HG03439 (cell line): ENCODE measurements at regions not wholly inside any gene's neighbourhood (a gene's known extent, or its start where the extent isn't known, plus 50 kb on each side); places are given as distances from the start of the nearest gene placed in this dataset.
"Not testable (repeated sequence)": the region's sequence is repeated elsewhere in the genome, so short reads cannot be mapped to it uniquely, and the experiment has no call there.

Experiments used
- ATAC-seq: cut with Tn5 transposase; IDR thresholded peaks from one replicate; pipeline ENCODE4 v1.9.1; 2021; ENCODE audit warnings: mild to moderate bottlenecking, moderate library complexity; ENCODE audit not compliant: unreplicated experiment

- not testable (repeated sequence) for ATAC-seq
These were observed 203.4 kb downstream of the DSC3 start for GRCh38 chr18:30839056-30839561.

DNA sequence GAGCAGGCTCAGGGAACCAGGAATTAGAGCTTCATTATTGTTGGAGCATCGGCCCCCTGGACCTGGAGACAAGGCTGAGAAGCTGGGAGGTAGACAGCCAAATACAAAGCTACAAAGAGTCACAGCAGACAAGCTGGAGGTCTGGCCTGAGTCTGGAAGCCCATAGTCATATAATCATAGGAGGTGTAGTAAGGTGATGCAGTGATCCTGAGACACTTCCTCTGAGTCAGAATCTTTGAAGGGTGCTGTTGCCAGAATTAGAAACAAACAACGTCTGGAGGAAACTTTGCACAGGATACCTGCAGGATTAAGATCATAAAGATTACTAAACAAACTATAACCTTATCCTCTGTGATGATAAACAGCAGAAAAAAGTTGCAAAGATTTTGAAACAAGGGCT is 213.8 kb downstream of the DSC3 start:
- no peak for ATAC-seq

DNA sequence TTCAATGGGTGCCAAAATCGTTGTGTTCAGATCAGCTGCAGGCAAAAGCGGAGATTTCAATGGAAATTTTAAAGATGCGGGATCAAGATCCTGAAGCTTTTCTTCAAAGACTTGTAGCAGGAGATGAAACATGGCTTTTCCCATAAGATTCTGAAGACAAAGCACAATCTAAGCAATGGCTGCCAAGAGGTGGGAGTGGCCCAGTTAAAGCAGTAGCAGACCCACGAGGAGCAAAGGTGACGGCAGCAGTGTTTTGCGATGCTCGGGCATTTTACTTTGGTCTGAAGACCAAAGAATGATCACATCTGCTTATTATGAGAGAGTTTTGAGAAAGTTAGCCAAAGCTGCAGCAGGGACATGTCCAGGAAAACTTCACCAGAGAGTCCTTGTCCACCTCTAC is 222.9 kb downstream of the DSC3 start:
- no peak for ATAC-seq

DNA sequence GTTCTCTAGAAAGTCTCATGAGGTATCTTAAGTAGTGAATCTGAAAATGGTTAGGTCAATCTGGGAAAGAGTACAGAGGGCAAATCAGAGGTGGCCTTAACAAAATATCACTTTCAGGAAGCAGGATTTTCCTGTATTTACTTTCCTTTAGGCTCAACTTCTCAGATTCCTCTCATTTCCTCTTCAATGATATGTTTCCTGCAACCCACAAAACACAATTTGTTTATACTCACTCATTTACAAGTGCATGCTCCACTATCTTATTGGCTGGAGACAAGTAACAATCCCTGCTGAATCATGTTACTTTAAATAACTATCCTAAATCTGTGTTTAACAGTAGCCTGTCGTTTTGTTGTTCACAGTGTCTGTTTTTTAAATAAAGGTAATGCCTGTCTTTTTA is 228.1 kb downstream of the DSC3 start:
- no peak for ATAC-seq

DNA sequence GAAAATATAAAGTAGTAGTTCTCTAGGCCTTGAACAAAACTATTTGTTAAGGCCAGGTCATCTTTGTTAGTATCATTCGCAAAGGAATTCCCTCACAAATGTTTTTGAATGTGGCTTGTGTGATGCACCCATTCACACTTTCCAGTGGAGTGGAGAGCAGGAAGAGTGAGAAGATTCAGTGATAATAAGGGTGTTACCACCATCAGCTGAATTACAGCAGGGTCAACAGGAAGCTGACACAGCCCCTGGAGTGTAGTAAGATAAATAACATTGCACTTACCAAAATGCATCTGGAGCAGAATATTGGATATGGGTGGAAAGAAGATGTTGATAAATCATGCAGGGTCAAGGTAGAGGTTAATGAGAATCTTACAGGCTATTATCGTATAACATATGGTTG is 231.0 kb downstream of the DSC3 start:
- no peak for ATAC-seq

- ATAC-seq = no peak
These were observed 232.0 kb downstream of the DSC3 start for GRCh38 chr18:30810580-30810979.

DNA sequence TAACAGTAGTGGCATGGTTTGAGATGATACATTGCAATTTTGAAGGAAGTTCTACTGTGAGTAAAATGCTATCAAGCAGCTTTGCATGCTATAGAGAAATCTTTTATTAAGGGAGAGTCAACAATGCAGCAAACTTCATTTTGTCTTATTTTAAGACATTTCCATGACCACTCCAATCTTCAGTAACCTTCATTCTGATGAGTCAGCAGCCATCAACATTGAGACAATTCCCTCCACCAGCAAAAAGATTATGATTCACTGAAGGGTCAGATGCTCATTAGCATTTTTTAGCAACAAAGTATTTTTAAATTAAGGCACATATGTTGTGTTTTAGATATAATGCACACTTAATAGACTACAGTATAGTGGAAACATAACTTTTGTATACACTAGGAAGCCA is 235.7 kb downstream of the DSC3 start:
- no peak for ATAC-seq

DNA sequence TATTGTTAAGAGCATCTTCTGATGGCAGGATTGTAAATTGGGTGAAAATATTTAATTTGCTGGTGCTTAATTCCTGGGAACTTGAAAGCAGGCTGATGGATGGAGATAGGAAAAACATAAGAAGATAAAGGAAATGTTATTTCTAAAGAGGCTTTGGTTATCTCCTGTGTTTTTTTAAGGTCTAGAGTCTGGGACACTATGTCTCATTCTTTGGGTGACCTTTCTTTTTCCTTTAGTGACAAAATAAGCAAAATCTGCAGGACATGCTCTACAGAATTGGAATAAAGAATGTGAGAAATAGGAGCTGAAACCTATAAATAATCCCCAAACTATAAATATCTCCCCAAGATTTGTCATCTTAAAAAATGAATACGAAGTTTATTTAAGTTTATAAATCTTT is 241.7 kb downstream of the DSC3 start:
- no peak for ATAC-seq

DNA sequence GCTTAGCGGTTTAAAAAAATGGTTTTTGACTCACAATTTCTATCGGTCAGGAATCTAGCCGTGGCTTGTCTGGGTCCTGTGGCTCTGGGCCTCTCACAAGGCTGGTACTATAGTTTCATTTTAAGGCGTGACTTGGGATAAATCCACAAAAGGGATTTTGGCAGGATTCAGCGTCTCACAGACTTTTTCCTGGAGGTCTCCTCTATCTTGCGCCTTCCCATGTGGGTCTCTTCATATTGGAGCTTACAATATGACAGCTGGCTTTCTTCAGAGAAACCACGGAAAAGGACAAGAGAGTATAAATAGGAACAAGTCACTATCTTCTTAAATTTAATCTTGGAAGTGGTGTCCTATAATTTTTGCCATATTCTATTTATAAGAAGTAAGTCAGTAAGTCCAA is 250.5 kb downstream of the DSC3 start:
- ATAC-seq = no peak

DNA sequence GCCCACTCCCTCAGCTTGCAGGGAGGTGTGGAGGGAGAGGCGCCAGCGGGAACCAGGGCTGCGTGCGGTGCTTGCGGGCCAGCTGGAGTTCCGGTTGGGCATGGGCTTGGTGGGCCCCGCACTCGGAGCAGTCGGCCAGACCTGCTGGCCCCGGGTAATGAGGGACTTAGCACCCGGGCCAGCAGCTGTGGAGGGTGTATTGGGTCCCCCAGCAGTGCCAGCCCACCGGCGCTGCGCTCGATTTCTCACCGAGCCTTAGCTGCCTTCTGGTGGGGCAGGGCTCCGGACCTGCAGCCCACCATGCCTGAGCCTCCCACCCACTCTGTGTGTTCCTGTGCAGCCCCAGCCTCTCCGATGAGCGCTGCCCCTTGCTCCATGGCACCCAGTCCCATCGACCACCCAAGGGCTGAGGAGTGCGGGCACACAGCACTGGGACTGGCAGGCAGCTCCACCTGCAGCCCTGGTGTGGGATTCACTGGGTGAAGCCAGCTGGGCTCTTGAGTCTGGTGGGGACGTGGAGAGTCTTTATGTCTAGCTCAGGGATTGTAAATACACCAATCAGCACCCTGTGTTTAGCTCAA is 254.0 kb downstream of the DSC3 start:
- not testable (repeated sequence) for ATAC-seq

DNA sequence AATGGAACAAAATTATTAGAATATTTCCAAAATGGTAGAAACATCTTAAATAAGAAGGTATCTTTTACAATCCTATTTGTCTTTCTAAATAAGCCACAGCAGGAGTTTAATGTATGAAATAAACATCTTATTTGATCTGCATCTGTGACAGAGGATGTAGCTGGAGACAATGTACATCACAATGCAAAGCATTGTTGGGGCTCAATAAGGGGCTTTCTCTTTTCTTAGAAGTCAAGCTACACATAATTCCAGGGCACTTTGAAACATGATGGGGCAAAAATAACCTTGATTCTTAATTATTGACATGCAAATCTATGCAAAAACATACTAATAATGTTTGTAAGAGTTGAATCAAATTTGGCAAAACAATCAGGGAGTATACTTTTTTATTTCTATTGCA is 255.1 kb downstream of the DSC3 start:
- no peak for ATAC-seq

DNA sequence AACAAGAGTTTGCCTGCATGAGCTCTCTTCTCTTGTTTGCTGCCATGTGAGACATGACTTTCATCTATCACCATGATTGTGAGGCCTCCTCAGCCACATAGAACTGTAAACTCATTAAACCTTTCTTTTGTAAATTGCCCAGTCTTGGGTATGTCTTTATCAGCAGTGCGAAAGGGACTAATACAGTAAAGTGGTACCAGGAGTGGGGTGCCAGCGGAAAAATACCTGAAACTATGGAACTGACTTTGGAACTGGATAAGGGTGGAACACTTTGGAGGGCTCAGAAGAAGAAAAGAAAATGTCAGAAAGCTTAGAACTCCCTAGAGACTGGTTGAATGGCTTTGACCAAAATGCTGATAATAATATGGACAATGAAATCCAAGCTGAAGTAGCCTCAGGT is 260.9 kb downstream of the DSC3 start:
- no peak for ATAC-seq

DNA sequence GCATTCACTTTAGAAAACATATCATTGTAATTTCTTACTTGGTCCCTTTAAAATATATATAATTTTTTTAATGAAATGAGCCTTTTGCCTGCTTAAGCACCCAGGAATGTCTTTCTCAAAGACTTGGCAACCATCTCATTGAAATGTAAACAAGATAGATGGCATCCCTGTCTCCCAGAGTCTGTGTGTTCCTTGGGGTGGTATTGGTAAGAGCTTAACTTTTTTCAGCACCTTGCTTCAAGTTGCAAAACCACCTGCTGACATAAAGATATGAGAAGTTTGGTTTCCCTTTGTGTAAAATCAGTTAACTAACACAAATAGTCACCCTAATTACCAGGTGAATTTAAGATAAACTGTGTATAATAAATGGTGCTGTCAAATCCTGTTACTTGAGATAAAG is 266.9 kb downstream of the DSC3 start:
- ATAC-seq = no peak

DNA sequence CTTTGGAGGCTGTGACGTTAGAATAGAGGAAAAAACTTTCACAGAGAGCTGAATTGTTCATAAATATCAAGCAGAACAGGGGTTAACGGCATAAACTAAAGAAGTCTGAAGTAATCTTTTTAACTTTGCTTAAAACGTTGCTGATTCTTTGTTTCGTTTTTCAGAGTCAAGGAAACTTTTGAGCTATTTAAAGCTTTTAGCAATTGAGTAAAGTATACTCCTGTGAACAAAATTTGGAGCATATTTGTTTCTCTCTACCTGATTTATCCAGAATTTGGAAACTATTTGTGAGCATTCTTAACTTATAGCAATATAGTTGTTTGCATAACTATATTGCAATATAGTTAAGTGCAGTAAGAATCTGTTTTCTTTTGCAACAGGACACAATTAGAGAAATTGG is 270.4 kb downstream of the DSC3 start:
- ATAC-seq = not testable (repeated sequence)

DNA sequence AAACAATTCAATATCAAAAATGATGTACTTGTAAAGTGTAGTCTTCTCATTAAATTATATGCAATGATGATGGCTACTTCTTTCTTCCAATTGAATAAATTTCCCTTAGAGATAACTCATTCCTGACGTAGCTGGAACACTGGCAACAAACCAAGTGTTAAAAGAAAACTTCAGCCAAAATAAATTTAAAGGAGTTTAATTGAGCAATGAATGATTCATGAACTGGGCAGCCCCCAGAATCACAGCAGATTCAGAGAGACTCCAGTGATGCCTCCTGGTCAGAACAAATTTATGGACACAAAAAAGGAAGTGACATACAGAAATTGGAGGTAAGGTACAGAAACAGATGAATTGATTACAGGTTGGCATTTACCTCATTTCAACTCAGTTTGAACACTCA is 276.5 kb downstream of the DSC3 start:
- ATAC-seq = no peak

- ATAC-seq = no peak
These were observed 277.3 kb downstream of the DSC3 start for GRCh38 chr18:30765247-30765646.

DNA sequence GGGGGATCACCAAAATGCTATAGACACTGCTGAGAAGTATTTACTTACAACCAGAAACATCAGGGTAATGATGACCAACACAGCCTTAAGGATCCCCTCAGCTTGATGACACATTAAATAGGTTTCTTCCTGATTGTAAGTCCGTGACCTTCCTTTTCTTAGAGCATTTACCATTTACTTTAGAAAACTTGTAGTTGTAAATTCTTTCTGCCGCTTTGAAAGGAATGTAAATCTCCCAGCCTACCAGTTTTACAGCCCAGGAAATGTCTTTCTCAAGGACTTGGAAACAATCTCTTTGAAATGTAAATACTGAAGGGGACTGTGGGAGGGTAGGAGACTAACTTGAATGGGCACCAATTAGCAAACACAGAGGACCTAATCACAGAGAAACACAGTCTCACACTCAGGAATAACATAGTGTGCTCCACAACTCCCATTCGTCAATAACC is 278.6 kb downstream of the DSC3 start:
- ATAC-seq = no peak

DNA sequence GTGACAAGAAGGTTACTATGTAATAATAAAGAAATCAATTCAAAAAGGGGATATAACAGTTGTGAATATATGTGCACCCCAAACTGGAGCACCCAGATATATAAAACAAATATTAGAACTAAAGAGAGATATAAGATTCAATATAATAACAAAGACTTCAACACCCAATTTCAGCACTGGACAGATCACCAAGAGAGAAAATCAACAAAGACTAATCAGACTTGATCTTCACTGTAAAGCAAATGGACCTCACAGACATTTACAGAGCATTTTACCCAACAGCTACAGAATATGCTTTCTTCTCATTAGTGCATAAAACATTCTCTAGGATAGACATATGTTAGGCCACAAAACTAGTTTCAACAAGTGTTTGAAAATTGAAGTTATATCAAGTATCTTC is 287.7 kb downstream of the DSC3 start:
- ATAC-seq = no peak

GRCh38 chr18:30748541-30748940 is 294.0 kb downstream of the DSC3 start:
- no peak for ATAC-seq

- no peak for ATAC-seq
These were observed 296.3 kb downstream of the DSC3 start for GRCh38 chr18:30746224-30746623.

DNA sequence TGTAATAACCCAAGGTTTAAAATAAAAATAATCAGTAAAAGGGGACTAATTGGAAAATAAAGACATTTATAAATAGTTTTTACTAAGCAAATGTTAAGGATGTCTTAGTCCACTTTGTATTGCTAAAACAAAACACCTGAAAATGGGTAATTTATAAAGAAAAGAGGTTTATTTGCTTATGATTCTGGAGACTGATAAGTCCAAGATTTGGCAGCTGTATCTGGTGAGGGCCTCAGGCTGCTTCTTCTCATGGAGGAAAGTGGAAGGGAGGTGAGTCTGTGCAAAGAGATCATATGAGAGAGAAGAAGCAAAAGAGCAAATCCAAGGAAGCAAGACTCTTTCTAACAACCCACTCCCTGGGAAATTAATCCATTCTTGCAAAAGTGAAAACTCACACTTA is 299.5 kb downstream of the DSC3 start:
- ATAC-seq = no peak

GRCh38 chr18:30730915-30731314 is 311.6 kb downstream of the DSC3 start:
- no peak for ATAC-seq

DNA sequence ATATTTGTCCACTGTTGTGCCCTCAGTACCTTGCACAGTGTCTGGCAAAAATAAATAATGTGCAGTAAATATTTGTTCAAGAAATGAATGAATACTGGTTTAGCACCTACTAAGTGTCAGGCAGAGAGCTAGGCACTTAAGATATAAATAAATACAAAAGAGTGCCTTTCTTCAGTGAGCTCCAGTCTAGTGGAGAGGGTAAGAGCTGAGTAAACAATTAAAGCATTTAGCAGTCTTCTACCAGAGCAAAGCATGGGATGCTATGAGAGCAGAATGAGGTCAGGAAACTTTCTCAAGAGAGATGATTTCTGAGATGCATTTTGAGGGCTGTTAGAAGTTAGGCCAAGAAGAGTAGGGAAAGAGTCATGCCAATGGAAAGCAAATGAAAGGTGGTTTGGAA is 314.7 kb downstream of the DSC3 start:
- ATAC-seq = no peak
